ENCODE measurements at regions not wholly inside any gene's neighbourhood (a gene's known extent, or its start where the extent isn't known, plus 50 kb on each side); places are given as distances from the start of the nearest gene placed in this dataset.
"Not testable (repeated sequence)": the region's sequence is repeated elsewhere in the genome, so short reads cannot be mapped to it uniquely, and the experiment has no call there.

- DNase-seq = no peak
- Mint-ChIP-seq H3K27ac (no peak overlapping the region), H3K27me3 (peaks cover 3% of the 10 kb centered on the region in 2 donors), H3K4me1 (no peaks in the 10 kb centered on the region), H3K36me3 (no peaks in the 10 kb centered on the region), H3K9me3 (no peaks in the 10 kb centered on the region), H3K4me3 (no peak overlapping the region)
- no peaks in the 10 kb centered on the region for H3K36me3 ChIP-seq (ENCODE audit: insufficient read depth, low read length)
- H3K27ac ChIP-seq (ENCODE audit: low read depth, low read length) = no peak overlapping the region
- intact Hi-C loops (cut with micrococcal nuclease) = no loop called here
- peaks cover 5% of the 10 kb centered on the region for H3K27me3 ChIP-seq (ENCODE audit: insufficient read depth, low read length)
- POLR2A ChIA-PET (ENCODE audit: partially characterized antibody) = interaction anchor here (0.7 kb wide), 1 partner anchor 125 kb away, joined by 3 read pairs; no protein-coding TSS in a partner anchor
- H3K4me3 ChIP-seq (ENCODE audit: low read length in 2 of 2) = no peak overlapping the region
- CTCF ChIA-PET (ENCODE audit: partially characterized antibody) = no interaction called here
- H3K4me1 ChIP-seq (ENCODE audit: insufficient read depth, low read length) = no peaks in the 10 kb centered on the region
- no peaks in the 10 kb centered on the region for H3K9me3 ChIP-seq (ENCODE audit: control insufficient read depth in 1 of 2, low read length in 2 of 2)
Measured at GRCh38 chr4:81682492-81682891, 210.8 kb upstream of the RASGEF1B start.

GRCh38 chr4:81679315-81679714 is 207.6 kb upstream of the RASGEF1B start:
- Histone ChIP-seq H3K27ac (ENCODE audit: low read depth, low read length) (no peak overlapping the region), H3K4me1 (ENCODE audit: insufficient read depth, low read length) (no peaks in the 10 kb centered on the region), H3K36me3 (ENCODE audit: insufficient read depth, low read length) (no peaks in the 10 kb centered on the region), H3K27me3 (ENCODE audit: insufficient read depth, low read length) (peaks cover 5% of the 10 kb centered on the region), H3K4me3 (ENCODE audit: low read length in 2 of 2) (no peak overlapping the region), H3K9me3 (ENCODE audit: control insufficient read depth in 1 of 2, low read length in 2 of 2) (no peaks in the 10 kb centered on the region)
- H3K36me3 Mint-ChIP-seq = no peaks in the 10 kb centered on the region
- no peak overlapping the region for H3K4me3 Mint-ChIP-seq
- peaks cover 3% of the 10 kb centered on the region in 2 donors for H3K27me3 Mint-ChIP-seq
- no peak for DNase-seq
- H3K9me3 Mint-ChIP-seq = no peaks in the 10 kb centered on the region
- intact Hi-C loops (cut with micrococcal nuclease) = no loop called here
- no peaks in the 10 kb centered on the region for H3K4me1 Mint-ChIP-seq
- CTCF ChIA-PET (ENCODE audit: partially characterized antibody) = no interaction called here
- POLR2A ChIA-PET (ENCODE audit: partially characterized antibody) = no interaction called here
- no peak overlapping the region for H3K27ac Mint-ChIP-seq

- Mint-ChIP-seq H3K27me3 (peaks cover 3% of the 10 kb centered on the region in 2 donors), H3K27ac (no peak overlapping the region), H3K36me3 (no peaks in the 10 kb centered on the region), H3K4me3 (no peak overlapping the region), H3K9me3 (no peaks in the 10 kb centered on the region), H3K4me1 (no peaks in the 10 kb centered on the region)
- no peak overlapping the region for H3K27ac ChIP-seq (ENCODE audit: low read depth, low read length)
- no peaks in the 10 kb centered on the region for H3K36me3 ChIP-seq (ENCODE audit: insufficient read depth, low read length)
- POLR2A ChIA-PET (ENCODE audit: partially characterized antibody) = no interaction called here
- intact Hi-C loops (cut with micrococcal nuclease) = no loop called here
- H3K27me3 ChIP-seq (ENCODE audit: insufficient read depth, low read length) = peaks cover 5% of the 10 kb centered on the region
- DNase-seq = no peak
- no peaks in the 10 kb centered on the region for H3K9me3 ChIP-seq (ENCODE audit: control insufficient read depth in 1 of 2, low read length in 2 of 2)
- CTCF ChIA-PET (ENCODE audit: partially characterized antibody) = no interaction called here
- no peak overlapping the region for H3K4me3 ChIP-seq (ENCODE audit: low read length in 2 of 2)
- H3K4me1 ChIP-seq (ENCODE audit: insufficient read depth, low read length) = no peaks in the 10 kb centered on the region
Measured at GRCh38 chr4:81678801-81679200, 207.1 kb upstream of the RASGEF1B start.

GRCh38 chr4:81676537-81676936 is 204.8 kb upstream of the RASGEF1B start:
- intact Hi-C loops (cut with micrococcal nuclease) = no loop called here
- no peak overlapping the region for H3K27ac Mint-ChIP-seq
- POLR2A ChIA-PET (ENCODE audit: partially characterized antibody) = no interaction called here
- Histone ChIP-seq H3K4me1 (ENCODE audit: insufficient read depth, low read length) (no peaks in the 10 kb centered on the region), H3K27me3 (ENCODE audit: insufficient read depth, low read length) (peaks cover 5% of the 10 kb centered on the region), H3K4me3 (ENCODE audit: low read length in 2 of 2) (no peak overlapping the region), H3K36me3 (ENCODE audit: insufficient read depth, low read length) (no peaks in the 10 kb centered on the region), H3K27ac (ENCODE audit: low read depth, low read length) (no peak overlapping the region), H3K9me3 (ENCODE audit: control insufficient read depth in 1 of 2, low read length in 2 of 2) (no peaks in the 10 kb centered on the region)
- CTCF ChIA-PET (ENCODE audit: partially characterized antibody) = no interaction called here
- no peak overlapping the region for H3K4me3 Mint-ChIP-seq
- H3K36me3 Mint-ChIP-seq = no peaks in the 10 kb centered on the region
- H3K27me3 Mint-ChIP-seq = peaks cover 3% of the 10 kb centered on the region in 2 donors
- no peaks in the 10 kb centered on the region for H3K4me1 Mint-ChIP-seq
- no peak for DNase-seq
- no peaks in the 10 kb centered on the region for H3K9me3 Mint-ChIP-seq

- Histone ChIP-seq H3K27me3 (ENCODE audit: insufficient read depth, low read length) (peaks cover 5% of the 10 kb centered on the region), H3K4me1 (ENCODE audit: insufficient read depth, low read length) (no peaks in the 10 kb centered on the region), H3K27ac (ENCODE audit: low read depth, low read length) (no peak overlapping the region), H3K36me3 (ENCODE audit: insufficient read depth, low read length) (no peaks in the 10 kb centered on the region), H3K4me3 (ENCODE audit: low read length in 2 of 2) (no peak overlapping the region), H3K9me3 (ENCODE audit: control insufficient read depth in 1 of 2, low read length in 2 of 2) (no peaks in the 10 kb centered on the region)
- Mint-ChIP-seq H3K4me3 (no peak overlapping the region), H3K36me3 (no peaks in the 10 kb centered on the region), H3K27ac (no peak overlapping the region), H3K4me1 (no peaks in the 10 kb centered on the region), H3K27me3 (peaks cover 2 to 3% of the 10 kb centered on the region in 2 donors), H3K9me3 (no peaks in the 10 kb centered on the region)
- DNase-seq = no peak
- CTCF ChIA-PET (ENCODE audit: partially characterized antibody) = no interaction called here
- POLR2A ChIA-PET (ENCODE audit: partially characterized antibody) = no interaction called here
- intact Hi-C loops (cut with micrococcal nuclease) = no loop called here
Measured at GRCh38 chr4:81675791-81676393, 204.2 kb upstream of the RASGEF1B start.

- no peaks in the 10 kb centered on the region for H3K36me3 Mint-ChIP-seq
- H3K27ac ChIP-seq (ENCODE audit: low read depth, low read length) = no peak overlapping the region
- H3K36me3 ChIP-seq (ENCODE audit: insufficient read depth, low read length) = no peaks in the 10 kb centered on the region
- peaks cover 0 to 2% of the 10 kb centered on the region in 2 donors for H3K27me3 Mint-ChIP-seq
- intact Hi-C loops (cut with micrococcal nuclease) = no loop called here
- no peak overlapping the region for H3K4me3 ChIP-seq (ENCODE audit: low read length in 2 of 2)
- no peak overlapping the region for H3K4me3 Mint-ChIP-seq
- ChIA-PET CTCF (ENCODE audit: partially characterized antibody) (no interaction called here), POLR2A (ENCODE audit: partially characterized antibody) (no interaction called here)
- no peaks in the 10 kb centered on the region for H3K9me3 Mint-ChIP-seq
- no peaks in the 10 kb centered on the region for H3K4me1 Mint-ChIP-seq
- no peaks in the 10 kb centered on the region for H3K9me3 ChIP-seq (ENCODE audit: control insufficient read depth in 1 of 2, low read length in 2 of 2)
- no peak overlapping the region for H3K27ac Mint-ChIP-seq
- DNase-seq = no peak
- H3K27me3 ChIP-seq (ENCODE audit: insufficient read depth, low read length) = no peaks in the 10 kb centered on the region
- no peaks in the 10 kb centered on the region for H3K4me1 ChIP-seq (ENCODE audit: insufficient read depth, low read length)
Measured at GRCh38 chr4:81673961-81674360, 202.3 kb upstream of the RASGEF1B start.

GRCh38 chr4:81668328-81668727 is 196.6 kb upstream of the RASGEF1B start:
- H3K27ac Mint-ChIP-seq; H3K9me3 Mint-ChIP-seq; H3K9me3 ChIP-seq (ENCODE audit: control insufficient read depth in 1 of 2, low read length in 2 of 2); CTCF ChIA-PET (ENCODE audit: partially characterized antibody); intact Hi-C loops (cut with micrococcal nuclease); H3K27ac ChIP-seq (ENCODE audit: low read depth, low read length); H3K4me3 ChIP-seq (ENCODE audit: low read length in 2 of 2); H3K27me3 Mint-ChIP-seq; DNase-seq; H3K4me3 Mint-ChIP-seq; H3K4me1 Mint-ChIP-seq; POLR2A ChIA-PET (ENCODE audit: partially characterized antibody); H3K4me1 ChIP-seq (ENCODE audit: insufficient read depth, low read length); H3K27me3 ChIP-seq (ENCODE audit: insufficient read depth, low read length); H3K36me3 Mint-ChIP-seq; H3K36me3 ChIP-seq (ENCODE audit: insufficient read depth, low read length): not testable (repeated sequence)

GRCh38 chr4:81667539-81667938 is 195.8 kb upstream of the RASGEF1B start:
- Mint-ChIP-seq H3K36me3 (no peaks in the 10 kb centered on the region), H3K4me3 (no peak overlapping the region), H3K27me3 (peaks cover 0 to 2% of the 10 kb centered on the region in 2 donors), H3K9me3 (no peaks in the 10 kb centered on the region), H3K4me1 (no peaks in the 10 kb centered on the region), H3K27ac (no peak overlapping the region)
- Histone ChIP-seq H3K36me3 (ENCODE audit: insufficient read depth, low read length) (no peaks in the 10 kb centered on the region), H3K27ac (ENCODE audit: low read depth, low read length) (no peak overlapping the region), H3K9me3 (ENCODE audit: control insufficient read depth in 1 of 2, low read length in 2 of 2) (no peaks in the 10 kb centered on the region), H3K4me3 (ENCODE audit: low read length in 2 of 2) (no peak overlapping the region), H3K4me1 (ENCODE audit: insufficient read depth, low read length) (no peaks in the 10 kb centered on the region), H3K27me3 (ENCODE audit: insufficient read depth, low read length) (no peaks in the 10 kb centered on the region)
- POLR2A ChIA-PET (ENCODE audit: partially characterized antibody) = no interaction called here
- DNase-seq = no peak
- intact Hi-C loops (cut with micrococcal nuclease) = no loop called here
- CTCF ChIA-PET (ENCODE audit: partially characterized antibody) = no interaction called here
